AG04449 (cell line): ENCODE measurements at regions not wholly inside any gene's neighbourhood (a gene's known extent, or its start where the extent isn't known, plus 50 kb on each side); places are given as distances from the start of the nearest gene placed in this dataset.

Experiments used
- CTCF ChIA-PET: fragments of 350-600 bp; formaldehyde crosslinking; extraction: SDS; loops from one replicate; lab custom pipeline; 2021; ENCODE audit warnings: antibody characterized with exemption; lab: Yijun Ruan, JAX
- POLR2A ChIA-PET: fragments of 400-600, 350-600 bp; formaldehyde crosslinking; extraction: SDS; loops from one replicate; lab custom pipeline; 2020; ENCODE audit warnings: antibody characterized with exemption, inconsistent platforms; lab: Yijun Ruan, JAX
- DNase-seq: peaks from one replicate; pipeline ENCODE4 v3.0.0-alpha.2; 2010; ENCODE audit warnings: low read depth, low spot score
- H3K4me3 ChIP-seq: 2 replicates; pipeline ENCODE4 v1.5.1; 2011; ENCODE audit warnings: low read depth, mild to moderate bottlenecking, control low read depth, low read length
- CTCF ChIP-seq: IDR thresholded peaks from one replicate; pipeline ENCODE4 v1.5.1; 2011; ENCODE audit warnings: mild to moderate bottlenecking, moderate library complexity, low read length, control low read depth, inconsistent platforms; ENCODE audit not compliant: insufficient read depth; ENCODE audit errors: missing control alignments

- CTCF ChIA-PET: no interaction called here
- DNase-seq: no peak
- POLR2A ChIA-PET: no interaction called here
- TF ChIP-seq CTCF: no peak
- no peak overlapping the region for H3K4me3 ChIP-seq
These were observed 126.8 kb upstream of the DCN start for GRCh38 chr12:91309450-91309849.

GRCh38 chr12:91307957-91308670, 125.5 kb upstream of the DCN start:
- ChIA-PET CTCF (no interaction called here), POLR2A (no interaction called here)
- DNase-seq: no peak

GRCh38 chr12:91290354-91290753, 107.7 kb upstream of the DCN start:
- ChIA-PET POLR2A (no interaction called here), CTCF (interaction anchor here (0.9 to 2.1 kb wide), 2 partner anchors 23 to 44 kb away, joined by 3 to 5 read pairs; no protein-coding TSS in a partner anchor)
- DNase-seq: no peak
- no peak overlapping the region for H3K4me3 ChIP-seq
- TF ChIP-seq CTCF: no peak

More at GRCh38 chr12:91307957-91308670, 125.5 kb upstream of the DCN start:
- no peak overlapping the region for H3K4me3 ChIP-seq
- TF ChIP-seq CTCF: no peak

GRCh38 chr12:91289906-91290305, 107.3 kb upstream of the DCN start:
- ChIA-PET POLR2A (no interaction called here), CTCF (interaction anchor here (0.9 to 2.1 kb wide), 2 partner anchors 24 to 44 kb away, joined by 3 to 5 read pairs; no protein-coding TSS in a partner anchor)
- no peak overlapping the region for H3K4me3 ChIP-seq
- DNase-seq: no peak
- no peak for TF ChIP-seq CTCF

GRCh38 chr12:91289072-91289471, 106.5 kb upstream of the DCN start:
- TF ChIP-seq CTCF: no peak
- ChIA-PET CTCF (interaction anchor here (1.2 to 2.1 kb wide), 2 partner anchors 25 to 181 kb away, joined by 3 to 5 read pairs; no protein-coding TSS in a partner anchor), POLR2A (no interaction called here)

GRCh38 chr12:91287753-91288152, 105.1 kb upstream of the DCN start:
- no peak for TF ChIP-seq CTCF
- POLR2A ChIA-PET: no interaction called here
- no peak for DNase-seq
- CTCF ChIA-PET: interaction anchor here (0.9 to 1.5 kb wide), 2 partner anchors 8 to 39 kb away, joined by 3 to 5 read pairs; no protein-coding TSS in a partner anchor
- no peak overlapping the region for H3K4me3 ChIP-seq

More at GRCh38 chr12:91289072-91289471, 106.5 kb upstream of the DCN start:
- DNase-seq: no peak
- no peak overlapping the region for H3K4me3 ChIP-seq
